Ishikawa (cell line): ENCODE measurements at regions not wholly inside any gene's neighbourhood (a gene's known extent, or its start where the extent isn't known, plus 50 kb on each side); places are given as distances from the start of the nearest gene placed in this dataset.

Source experiments
- EGR1 ChIP-seq: IDR thresholded peaks from 2 replicates; pipeline ENCODE4 v1.6.1; 2012
- REST ChIP-seq: IDR thresholded peaks from 2 replicates; pipeline ENCODE4 v1.6.1; 2012; ENCODE audit warnings: low read depth, mild to moderate bottlenecking
- TAF1 ChIP-seq: IDR thresholded peaks from 2 replicates; pipeline ENCODE4 v1.6.1; 2012; ENCODE audit warnings: low read depth, mild to moderate bottlenecking
- TCF12 ChIP-seq: IDR thresholded peaks from 2 replicates; pipeline ENCODE4 v1.6.1; 2012; ENCODE audit warnings: low read depth
- YY1 ChIP-seq: IDR thresholded peaks from 2 replicates; pipeline ENCODE4 v1.6.1; 2012; ENCODE audit warnings: low read depth
- ZBTB7A ChIP-seq: IDR thresholded peaks from 2 replicates; pipeline ENCODE4 v1.6.1; 2012; ENCODE audit warnings: low read depth

GRCh38 chrX:45602151-45602550 is 401.5 kb upstream of the DIPK2B start:
- no peak for TF ChIP-seq ZBTB7A
- no peak for TF ChIP-seq TCF12
- no peak for TF ChIP-seq EGR1
- no peak for TF ChIP-seq YY1
- no peak for TF ChIP-seq TAF1
- TF ChIP-seq REST = no peak
